ENCODE measurements at regions not wholly inside any gene's neighbourhood (a gene's known extent, or its start where the extent isn't known, plus 50 kb on each side); places are given as distances from the start of the nearest gene placed in this dataset.
A peak's percentile ranks its signal among the peaks of the same experiment; 100 is the strongest.

DNA sequence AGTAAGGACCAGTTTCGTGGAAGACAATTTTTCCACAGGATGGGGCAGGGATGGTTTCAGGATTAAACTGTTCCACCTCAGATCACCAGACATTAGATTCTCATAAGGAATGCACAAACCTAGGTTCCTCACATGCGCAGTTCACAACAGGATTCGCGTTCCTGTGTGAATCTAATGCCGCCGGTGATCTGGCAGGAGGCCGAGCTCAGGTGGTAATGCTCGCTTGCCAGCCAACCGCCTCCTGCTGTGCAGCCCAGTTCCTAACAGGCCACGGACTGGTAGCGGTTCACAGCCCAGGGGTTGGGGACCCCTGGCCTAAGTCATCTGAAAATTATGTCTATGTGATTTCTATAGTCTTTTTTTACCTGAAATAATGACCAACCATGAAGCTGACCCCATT lies 217.5 kb downstream of the TMEM200A start:
- H3K9ac ChIP-seq (ENCODE audit: low read length) = no peak overlapping the region
- H3K27ac ChIP-seq (ENCODE audit: low read depth, low read length) = no peak overlapping the region
- H3K9me3 ChIP-seq (ENCODE audit: control insufficient read depth, insufficient read depth, low read depth, low read length) = no peaks in the 10 kb centered on the region
- no peaks in the 10 kb centered on the region for H3K4me1 ChIP-seq (ENCODE audit: control insufficient read depth, insufficient read depth, low read length)
- H3K4me3 ChIP-seq (ENCODE audit: low read depth, low read length) = no peak overlapping the region
- no peaks in the 10 kb centered on the region for H3K27me3 ChIP-seq (ENCODE audit: control insufficient read depth, insufficient read depth, low read length)
- H3K36me3 ChIP-seq (ENCODE audit: control insufficient read depth, insufficient read depth, low read length) = no peaks in the 10 kb centered on the region

DNA sequence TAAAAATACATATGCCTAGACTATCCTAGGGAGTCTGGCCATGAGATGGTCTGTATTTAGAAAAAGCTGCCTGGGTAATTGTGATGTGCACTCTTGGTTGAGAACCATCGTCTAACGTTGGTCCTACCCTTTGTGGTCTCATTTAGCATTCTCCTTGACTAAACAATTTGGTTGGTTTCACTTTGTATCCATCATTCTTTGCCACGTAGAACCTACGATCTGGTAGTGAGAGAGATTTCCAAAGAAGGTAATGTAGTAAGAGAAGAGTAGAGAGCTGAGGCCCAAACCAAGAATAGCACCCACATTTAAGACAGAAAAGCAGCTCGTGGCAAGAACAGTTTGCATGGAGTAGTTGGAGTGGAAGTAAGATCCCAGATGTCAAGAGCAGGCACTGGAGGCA lies 219.8 kb downstream of the TMEM200A start:
- Histone ChIP-seq H3K4me1 (ENCODE audit: control insufficient read depth, insufficient read depth, low read length) (no peaks in the 10 kb centered on the region), H3K27me3 (ENCODE audit: control insufficient read depth, insufficient read depth, low read length) (no peaks in the 10 kb centered on the region), H3K27ac (ENCODE audit: low read depth, low read length) (no peak overlapping the region), H3K9me3 (ENCODE audit: control insufficient read depth, insufficient read depth, low read depth, low read length) (no peaks in the 10 kb centered on the region), H3K9ac (ENCODE audit: low read length) (no peak overlapping the region), H3K36me3 (ENCODE audit: control insufficient read depth, insufficient read depth, low read length) (no peaks in the 10 kb centered on the region), H3K4me3 (ENCODE audit: low read depth, low read length) (no peak overlapping the region)

DNA sequence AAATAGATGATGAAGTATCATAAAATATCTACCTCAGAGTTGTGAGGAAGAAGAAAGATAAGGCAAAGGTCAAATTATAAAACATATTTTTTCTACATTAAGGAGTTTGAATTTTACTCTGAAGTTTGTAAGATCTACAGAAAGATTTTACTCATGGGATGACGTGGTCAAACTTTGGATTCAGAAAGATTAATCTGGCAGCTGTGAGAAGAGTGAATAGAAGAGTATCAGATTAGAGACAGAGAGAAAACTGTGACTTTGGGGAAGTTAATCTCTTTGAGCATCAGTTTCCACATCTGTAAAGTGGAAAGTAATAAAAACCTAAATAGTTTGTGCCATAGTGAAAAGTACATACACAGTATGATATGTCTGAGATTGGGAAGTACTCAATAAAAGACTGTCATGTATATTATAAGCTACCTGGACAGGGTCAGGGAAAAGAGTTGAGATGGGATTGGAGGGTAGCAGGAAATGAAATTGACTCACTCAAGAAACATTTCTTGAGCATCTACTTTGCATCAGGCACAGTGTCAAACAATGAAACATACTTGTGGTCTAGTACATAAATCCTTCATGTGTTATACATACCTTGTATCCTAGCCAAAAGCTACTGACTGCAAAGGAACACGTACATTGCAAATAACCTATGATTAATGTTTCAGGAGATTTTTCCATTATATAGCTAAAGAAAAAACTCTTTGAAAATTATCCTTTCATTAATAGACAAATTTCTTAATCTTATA lies 222.1 kb downstream of the TMEM200A start:
- H3K4me1 ChIP-seq (ENCODE audit: control insufficient read depth, insufficient read depth, low read length) = no peaks in the 10 kb centered on the region
- H3K27ac ChIP-seq (ENCODE audit: low read depth, low read length) = no peak overlapping the region
- H3K4me3 ChIP-seq (ENCODE audit: low read depth, low read length) = no peak overlapping the region
- H3K9me3 ChIP-seq (ENCODE audit: control insufficient read depth, insufficient read depth, low read depth, low read length) = peaks cover 8% of the 10 kb centered on the region
- no peaks in the 10 kb centered on the region for H3K27me3 ChIP-seq (ENCODE audit: control insufficient read depth, insufficient read depth, low read length)
- H3K9ac ChIP-seq (ENCODE audit: low read length) = no peak overlapping the region
- H3K36me3 ChIP-seq (ENCODE audit: control insufficient read depth, insufficient read depth, low read length) = no peaks in the 10 kb centered on the region

DNA sequence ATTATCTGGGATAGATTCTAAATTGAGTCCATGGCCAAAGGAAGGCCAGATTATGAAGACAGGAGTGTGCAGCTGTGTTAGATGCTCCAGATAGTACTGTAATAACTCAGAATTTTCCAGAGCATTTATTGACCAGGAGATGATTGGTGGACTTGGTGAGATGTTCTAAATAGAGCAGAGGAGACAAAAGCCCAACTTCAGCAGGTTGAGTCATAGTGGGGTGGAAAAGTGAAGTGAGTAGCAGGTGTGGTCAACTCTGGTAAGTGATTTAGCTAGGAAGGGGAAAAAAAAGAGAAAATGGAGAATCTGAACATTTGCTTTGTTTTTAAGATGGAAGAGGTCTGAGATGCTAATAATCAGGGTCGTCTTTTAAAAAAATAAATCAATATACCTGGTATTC lies 227.4 kb downstream of the TMEM200A start:
- no peaks in the 10 kb centered on the region for H3K36me3 ChIP-seq (ENCODE audit: control insufficient read depth, insufficient read depth, low read length)
- H3K27ac ChIP-seq (ENCODE audit: low read depth, low read length) = no peak overlapping the region
- no peak overlapping the region for H3K9ac ChIP-seq (ENCODE audit: low read length)
- H3K9me3 ChIP-seq (ENCODE audit: control insufficient read depth, insufficient read depth, low read depth, low read length) = peaks cover 8% of the 10 kb centered on the region
- no peak overlapping the region for H3K4me3 ChIP-seq (ENCODE audit: low read depth, low read length)
- H3K4me1 ChIP-seq (ENCODE audit: control insufficient read depth, insufficient read depth, low read length) = no peaks in the 10 kb centered on the region
- no peaks in the 10 kb centered on the region for H3K27me3 ChIP-seq (ENCODE audit: control insufficient read depth, insufficient read depth, low read length)

DNA sequence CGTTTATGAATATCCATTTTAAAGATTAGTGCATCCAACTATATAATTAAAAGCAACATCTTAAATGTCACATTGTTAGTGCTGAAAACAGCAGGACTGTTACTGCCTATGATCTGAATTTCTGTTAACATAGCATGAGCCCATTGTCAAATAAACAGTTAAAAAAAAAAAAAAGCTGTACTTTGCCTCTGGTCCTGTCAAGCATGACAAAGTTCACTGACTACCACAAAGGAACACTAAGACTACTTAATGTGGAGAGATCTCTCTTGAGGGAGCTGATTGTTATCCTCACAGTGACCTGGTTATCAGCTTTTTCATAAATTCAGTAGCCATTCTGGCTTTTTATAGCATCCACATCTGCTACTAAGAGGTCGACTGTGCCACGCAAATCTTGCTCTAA lies 228.1 kb downstream of the TMEM200A start:
- Histone ChIP-seq H3K9me3 (ENCODE audit: control insufficient read depth, insufficient read depth, low read depth, low read length) (peaks cover 8% of the 10 kb centered on the region), H3K27ac (ENCODE audit: low read depth, low read length) (no peak overlapping the region), H3K36me3 (ENCODE audit: control insufficient read depth, insufficient read depth, low read length) (no peaks in the 10 kb centered on the region), H3K4me1 (ENCODE audit: control insufficient read depth, insufficient read depth, low read length) (no peaks in the 10 kb centered on the region), H3K27me3 (ENCODE audit: control insufficient read depth, insufficient read depth, low read length) (no peaks in the 10 kb centered on the region), H3K9ac (ENCODE audit: low read length) (no peak overlapping the region), H3K4me3 (ENCODE audit: low read depth, low read length) (no peak overlapping the region)

DNA sequence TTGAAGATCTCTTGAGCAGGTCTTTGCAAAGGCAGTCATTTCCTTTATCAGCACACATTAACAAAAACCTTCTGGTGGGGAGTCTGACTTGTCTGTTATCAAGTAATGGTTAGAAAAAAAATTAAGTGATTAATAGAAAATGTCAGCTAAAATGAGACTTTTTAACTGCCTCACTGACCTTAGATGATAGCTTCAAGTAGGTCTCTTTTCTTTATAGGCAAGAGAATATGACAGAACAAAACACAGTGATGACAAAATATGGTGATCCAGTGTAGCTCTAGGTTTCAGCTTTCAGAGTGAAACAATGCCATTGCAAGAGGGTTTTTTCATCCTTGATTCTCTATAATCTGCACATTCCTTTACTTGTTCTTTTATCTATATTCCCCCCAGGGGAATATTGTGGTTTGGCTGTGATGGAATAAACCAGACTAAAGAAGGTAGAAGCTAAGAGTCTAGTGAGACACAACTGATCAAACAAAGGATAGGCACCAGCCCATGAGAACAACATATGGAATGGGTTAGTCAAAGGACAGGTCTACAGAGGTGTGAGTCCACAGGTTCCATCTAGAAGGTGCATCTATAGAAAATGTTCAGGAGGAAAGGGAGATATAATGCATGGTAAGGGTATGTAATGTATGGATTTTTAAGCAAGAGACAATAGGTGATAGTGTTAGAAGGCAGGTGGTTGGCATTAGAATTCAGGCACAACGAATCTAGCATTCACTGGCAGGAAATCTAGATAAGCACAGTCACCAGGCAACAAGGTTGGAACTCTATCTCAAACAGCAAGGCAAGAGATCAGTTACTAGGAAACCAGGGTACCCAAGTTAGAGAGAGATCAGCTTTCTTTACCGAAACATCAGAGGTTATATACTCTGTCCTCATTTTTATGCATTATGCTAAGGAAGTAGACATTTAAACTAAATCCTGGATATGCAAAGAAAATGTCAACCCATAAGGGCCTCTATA lies 228.9 kb upstream of the SMLR1 start:
- Histone ChIP-seq H3K9me3 (ENCODE audit: control insufficient read depth, insufficient read depth, low read depth, low read length) (no peaks in the 10 kb centered on the region), H3K36me3 (ENCODE audit: control insufficient read depth, insufficient read depth, low read length) (no peaks in the 10 kb centered on the region), H3K9ac (ENCODE audit: low read length) (no peak overlapping the region), H3K27me3 (ENCODE audit: control insufficient read depth, insufficient read depth, low read length) (no peaks in the 10 kb centered on the region), H3K4me1 (ENCODE audit: control insufficient read depth, insufficient read depth, low read length) (peaks cover 2% of the 10 kb centered on the region; the same call in 1 of the 2 replicates), H3K27ac (ENCODE audit: low read depth, low read length) (no peak overlapping the region), H3K4me3 (ENCODE audit: low read depth, low read length) (no peak overlapping the region)

DNA sequence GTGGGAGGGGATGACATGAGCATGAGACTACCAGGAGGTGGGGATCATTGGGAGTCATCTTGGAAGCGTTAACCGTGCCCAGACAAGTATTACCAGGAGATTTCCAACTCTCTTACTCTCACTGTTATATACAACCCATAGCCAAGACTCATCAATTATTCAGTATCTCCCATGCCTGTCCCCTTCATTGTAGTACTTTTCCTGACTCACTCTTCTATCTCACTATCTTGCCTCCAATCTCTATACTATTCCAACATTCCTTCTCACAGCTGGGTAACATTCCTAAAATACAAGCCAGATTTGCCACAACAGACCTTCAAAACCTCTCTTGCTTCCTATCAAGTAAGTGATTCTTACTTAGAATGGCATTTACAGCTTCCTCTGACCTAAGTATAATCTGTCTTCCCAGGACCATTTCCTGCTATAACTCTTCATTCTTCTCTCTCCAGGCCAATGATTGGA lies 226.3 kb upstream of the SMLR1 start:
- Histone ChIP-seq H3K4me3 (ENCODE audit: low read depth, low read length) (no peak overlapping the region), H3K4me1 (ENCODE audit: control insufficient read depth, insufficient read depth, low read length) (peaks cover 2% of the 10 kb centered on the region; the same call in 1 of the 2 replicates), H3K36me3 (ENCODE audit: control insufficient read depth, insufficient read depth, low read length) (no peaks in the 10 kb centered on the region), H3K27ac (ENCODE audit: low read depth, low read length) (peak overlapping the region; percentile 25; the same call in 1 of the 2 replicates), H3K9me3 (ENCODE audit: control insufficient read depth, insufficient read depth, low read depth, low read length) (no peaks in the 10 kb centered on the region), H3K9ac (ENCODE audit: low read length) (no peak overlapping the region), H3K27me3 (ENCODE audit: control insufficient read depth, insufficient read depth, low read length) (no peaks in the 10 kb centered on the region)

DNA sequence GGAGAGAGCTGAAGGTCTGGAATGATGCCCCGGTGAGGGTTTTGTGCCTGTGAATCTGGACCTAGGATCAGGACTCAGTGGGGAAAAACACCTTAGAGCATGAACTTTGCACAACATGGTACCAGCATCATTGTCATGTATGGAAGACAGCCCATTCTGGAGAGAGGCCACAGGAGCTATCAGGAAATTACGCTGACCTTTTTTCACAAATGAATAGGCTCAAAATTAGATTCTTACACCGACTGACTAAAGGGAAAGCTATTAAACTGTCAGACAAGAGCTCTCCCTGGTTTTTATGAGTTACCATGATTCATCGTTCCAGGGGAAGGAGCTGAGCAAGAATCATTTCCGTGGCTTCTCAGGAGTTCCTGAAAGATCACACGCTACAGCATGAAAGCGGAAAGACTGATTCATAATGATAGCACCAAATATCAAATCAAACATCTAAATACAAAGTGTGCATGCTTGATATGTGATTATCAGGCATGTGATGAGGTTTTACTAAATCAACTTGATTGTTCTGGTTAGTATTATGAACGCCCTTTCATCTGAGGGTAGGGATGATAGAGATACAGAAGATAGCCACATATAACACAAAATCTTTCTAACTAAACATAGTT lies 224.9 kb upstream of the SMLR1 start:
- no peak overlapping the region for H3K4me3 ChIP-seq (ENCODE audit: low read depth, low read length)
- H3K9ac ChIP-seq (ENCODE audit: low read length) = no peak overlapping the region
- H3K27me3 ChIP-seq (ENCODE audit: control insufficient read depth, insufficient read depth, low read length) = no peaks in the 10 kb centered on the region
- peaks cover 2% of the 10 kb centered on the region; the same call in 1 of the 2 replicates for H3K4me1 ChIP-seq (ENCODE audit: control insufficient read depth, insufficient read depth, low read length)
- H3K36me3 ChIP-seq (ENCODE audit: control insufficient read depth, insufficient read depth, low read length) = no peaks in the 10 kb centered on the region
- H3K27ac ChIP-seq (ENCODE audit: low read depth, low read length) = no peak overlapping the region
- no peaks in the 10 kb centered on the region for H3K9me3 ChIP-seq (ENCODE audit: control insufficient read depth, insufficient read depth, low read depth, low read length)

DNA sequence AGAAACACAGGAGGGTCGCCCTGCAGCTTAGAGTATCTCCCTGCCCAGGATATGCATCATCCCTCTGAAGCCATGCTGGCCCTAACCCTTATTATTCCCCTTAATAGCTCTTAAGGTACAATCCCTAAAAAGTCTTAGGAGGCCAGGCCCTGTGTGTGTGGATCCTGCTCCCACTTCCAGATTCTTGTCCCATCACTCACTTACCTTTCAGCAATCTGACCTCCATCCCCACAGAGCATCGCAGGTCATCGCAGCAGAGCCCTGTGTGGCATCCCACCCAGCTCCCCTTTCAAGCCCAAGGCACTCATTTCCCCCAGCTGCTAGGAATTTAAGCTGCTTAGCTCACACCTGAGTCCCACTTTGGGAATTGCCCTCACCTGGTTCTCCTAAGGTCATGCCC lies 223.8 kb upstream of the SMLR1 start:
- Histone ChIP-seq H3K27me3 (ENCODE audit: control insufficient read depth, insufficient read depth, low read length) (no peaks in the 10 kb centered on the region), H3K9ac (ENCODE audit: low read length) (no peak overlapping the region), H3K36me3 (ENCODE audit: control insufficient read depth, insufficient read depth, low read length) (no peaks in the 10 kb centered on the region), H3K4me3 (ENCODE audit: low read depth, low read length) (no peak overlapping the region), H3K27ac (ENCODE audit: low read depth, low read length) (no peak overlapping the region), H3K4me1 (ENCODE audit: control insufficient read depth, insufficient read depth, low read length) (peaks cover 2% of the 10 kb centered on the region; the same call in 1 of the 2 replicates), H3K9me3 (ENCODE audit: control insufficient read depth, insufficient read depth, low read depth, low read length) (no peaks in the 10 kb centered on the region)

DNA sequence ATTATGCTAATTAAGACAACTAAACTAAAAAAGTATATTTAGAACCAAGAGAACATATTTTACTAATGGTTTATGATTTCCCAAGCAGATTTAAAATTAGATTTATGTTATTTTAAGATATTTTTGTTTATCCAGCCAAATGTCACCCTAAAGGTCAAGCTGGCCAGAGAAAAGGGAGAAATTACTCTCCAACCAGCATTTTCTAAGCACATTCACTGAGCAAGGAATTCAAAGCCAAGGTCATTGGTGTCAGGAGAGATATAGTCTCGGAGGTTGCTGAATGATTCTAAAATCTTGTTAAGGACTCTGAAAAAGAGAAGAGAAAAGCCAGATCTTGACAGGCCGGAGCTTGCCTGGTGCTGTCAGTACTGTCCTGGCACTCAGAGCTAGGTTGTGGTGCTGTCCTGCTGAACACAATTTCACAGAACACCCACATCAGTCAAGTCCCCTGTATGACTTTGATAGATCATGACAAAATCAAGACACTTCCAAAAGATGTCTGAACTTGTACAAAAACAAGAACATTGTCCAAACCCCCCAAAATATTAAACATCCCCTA lies 222.3 kb upstream of the SMLR1 start:
- no peak overlapping the region for H3K4me3 ChIP-seq (ENCODE audit: low read depth, low read length)
- H3K4me1 ChIP-seq (ENCODE audit: control insufficient read depth, insufficient read depth, low read length) = peaks cover 2% of the 10 kb centered on the region; the same call in 1 of the 2 replicates
- H3K9ac ChIP-seq (ENCODE audit: low read length) = no peak overlapping the region
- H3K36me3 ChIP-seq (ENCODE audit: control insufficient read depth, insufficient read depth, low read length) = no peaks in the 10 kb centered on the region
- no peaks in the 10 kb centered on the region for H3K27me3 ChIP-seq (ENCODE audit: control insufficient read depth, insufficient read depth, low read length)
- H3K9me3 ChIP-seq (ENCODE audit: control insufficient read depth, insufficient read depth, low read depth, low read length) = no peaks in the 10 kb centered on the region
- no peak overlapping the region for H3K27ac ChIP-seq (ENCODE audit: low read depth, low read length)

Measured in HUES6 (cell line).